Esophagus muscularis mucosa (tissue), 3 donors: ENCODE measurements at regions not wholly inside any gene's neighbourhood (a gene's known extent, or its start where the extent isn't known, plus 50 kb on each side); places are given as distances from the start of the nearest gene placed in this dataset.

ENCODE experiments used
- CTCF ChIP-seq, 3 experiments: fragments of 200-600 bp in 2 of 3; fragments of 450-650 bp in 1 of 3; sonication (generic) in 2 of 3; IDR thresholded peaks; one replicate each; pipeline ENCODE4 v1.5.1; 2017 to 2019; ENCODE audit warnings: antibody characterized with exemption in 3 of 3, mild to moderate bottlenecking in 2 of 3, moderate library complexity in 1 of 3
- POLR2AphosphoS5 ChIP-seq, 2 donors: sonication (generic); formaldehyde crosslinking; IDR thresholded peaks; one replicate each; pipeline ENCODE4 v1.6.1; 2017; ENCODE audit warnings: antibody characterized with exemption in 2 of 2

- TF ChIP-seq CTCF (IDR thresholded peaks at IDR 0.05) (no peak), POLR2AphosphoS5 (IDR thresholded peaks at IDR 0.05) (no peak)
Observed at GRCh38 chr7:155991470-155991869, 179.2 kb upstream of the SHH start.
